AML-193 (cell line): ENCODE measurements at regions not wholly inside any gene's neighbourhood (a gene's known extent, or its start where the extent isn't known, plus 50 kb on each side); places are given as distances from the start of the nearest gene placed in this dataset.

ENCODE experiments used
- DNase-seq, 2 experiments: peaks; one replicate each; lab custom pipeline; 2025; lab: John Stamatoyannopoulos, UW

DNA sequence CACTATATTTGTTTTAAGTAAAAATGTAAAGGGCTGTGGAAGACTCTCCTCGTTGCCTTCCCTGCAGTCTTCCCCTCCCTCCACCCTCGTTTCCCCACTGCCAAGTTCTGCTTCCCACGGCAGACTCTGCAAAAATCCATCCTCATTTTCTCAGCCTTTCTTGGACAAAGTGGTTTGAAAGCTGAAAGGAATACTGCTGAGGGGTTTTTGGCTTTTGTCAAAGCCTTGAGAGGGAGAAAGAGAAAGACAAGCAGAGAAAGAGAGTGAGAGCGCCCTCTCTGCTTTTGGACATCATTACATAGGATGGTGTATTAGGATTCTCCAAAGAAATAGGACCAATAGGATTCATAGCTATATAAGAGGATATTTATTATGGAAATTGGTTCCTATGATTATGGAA is 455.9 kb upstream of the SOX11 start:
- DNase-seq, result no peak

DNA sequence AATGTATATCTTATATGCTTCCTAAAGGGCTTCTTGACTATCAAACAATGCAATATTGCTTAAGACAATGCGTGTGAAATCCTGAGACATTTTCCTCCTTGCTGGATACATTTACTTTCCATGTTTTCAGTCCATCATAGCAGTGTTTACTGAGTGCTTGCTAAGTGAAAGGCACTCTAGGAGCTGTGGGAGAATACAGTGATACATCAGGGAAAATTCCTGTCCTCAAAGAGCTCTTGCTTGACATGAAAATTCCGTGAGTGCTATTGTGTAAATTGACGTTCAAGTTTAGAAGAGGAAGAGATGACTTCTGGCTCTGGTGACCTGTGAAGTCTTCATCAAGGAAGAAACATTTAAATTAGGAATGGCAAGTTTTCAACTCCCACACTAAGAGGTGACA is 449.4 kb upstream of the SOX11 start:
- no peak for DNase-seq

DNA sequence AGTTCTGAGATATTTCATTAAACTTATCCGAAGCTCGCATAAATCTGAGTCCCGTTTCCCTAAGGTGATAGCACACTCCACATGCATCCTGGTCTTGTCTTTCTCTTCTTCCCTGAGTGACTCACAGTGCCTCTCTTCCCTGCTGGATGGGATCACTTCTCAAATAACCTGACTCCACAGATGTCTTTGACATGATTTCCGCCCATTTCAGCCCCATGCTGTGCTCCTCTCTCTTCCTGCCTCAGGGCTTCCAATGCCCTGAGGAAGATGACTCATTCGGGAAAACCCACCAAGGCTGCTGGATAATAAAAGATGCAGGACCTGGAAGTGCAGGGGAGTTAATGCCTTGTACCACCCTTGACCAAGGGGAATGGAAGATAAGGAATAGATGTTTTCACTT is 441.7 kb upstream of the SOX11 start:
- no peak for DNase-seq

DNA sequence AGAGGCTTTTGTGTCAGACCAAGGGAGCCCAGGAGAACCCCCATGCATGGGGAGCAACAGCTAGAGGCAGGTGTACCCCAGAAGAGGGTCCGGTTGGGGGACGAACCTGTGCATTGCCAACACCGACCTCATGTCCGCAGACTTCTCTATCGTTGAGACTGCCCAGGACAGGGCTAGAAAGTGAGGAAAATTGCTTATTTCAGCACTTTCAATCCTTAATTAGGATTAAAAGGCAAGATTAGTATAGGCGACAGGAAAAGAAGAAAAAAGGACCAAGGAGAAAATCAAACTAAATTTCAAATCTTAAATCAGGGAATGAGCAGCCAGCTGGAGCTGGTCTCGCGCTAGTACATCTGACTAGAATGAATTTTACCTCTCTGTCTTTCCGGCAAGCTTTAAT is 438.9 kb upstream of the SOX11 start:
- DNase-seq, result no peak

DNA sequence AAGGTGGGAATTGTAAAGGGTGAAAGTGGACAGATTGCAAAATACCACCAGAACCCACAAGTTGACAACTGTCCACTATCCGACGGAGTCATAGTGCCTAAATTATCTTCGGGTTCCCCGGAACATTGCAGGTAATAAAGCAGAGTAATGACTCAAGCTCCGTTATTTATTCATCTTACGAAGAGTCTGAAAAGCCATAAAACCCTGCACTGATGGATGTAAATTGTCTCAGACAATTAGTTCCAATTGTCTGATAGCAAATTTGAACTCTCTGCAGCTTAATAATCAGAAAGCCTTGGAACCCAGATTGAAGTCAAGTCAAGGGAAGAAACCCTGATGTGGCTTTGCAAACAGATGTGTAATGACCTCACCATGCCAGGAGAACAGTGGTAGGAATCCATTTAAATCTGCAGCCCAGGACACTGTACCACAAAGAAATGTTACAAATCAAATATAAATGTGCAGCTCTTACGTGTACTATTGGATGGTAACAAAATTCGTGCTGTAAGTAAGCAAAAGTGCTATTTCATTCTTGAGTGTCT is 437.3 kb upstream of the SOX11 start:
- DNase-seq, result no peak

DNA sequence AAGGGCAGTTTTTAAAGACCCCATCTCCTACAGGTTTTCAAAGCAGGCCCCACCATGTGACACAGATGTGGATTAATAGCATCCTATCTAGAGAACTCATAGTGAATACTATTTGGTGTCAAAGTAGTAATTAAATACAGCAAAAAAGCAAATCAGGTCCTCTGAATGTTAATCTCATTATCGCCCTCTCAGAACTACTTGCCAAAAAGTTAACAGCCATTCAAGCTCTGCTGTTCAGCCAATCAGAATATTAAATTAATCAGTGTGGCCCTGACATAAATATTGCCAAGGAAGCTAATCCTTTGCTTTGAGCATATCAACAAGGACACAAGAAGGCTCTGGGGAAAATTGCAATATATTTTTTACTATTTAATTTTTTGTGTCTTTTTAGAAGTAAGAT is 428.9 kb upstream of the SOX11 start:
- no peak for DNase-seq

DNA sequence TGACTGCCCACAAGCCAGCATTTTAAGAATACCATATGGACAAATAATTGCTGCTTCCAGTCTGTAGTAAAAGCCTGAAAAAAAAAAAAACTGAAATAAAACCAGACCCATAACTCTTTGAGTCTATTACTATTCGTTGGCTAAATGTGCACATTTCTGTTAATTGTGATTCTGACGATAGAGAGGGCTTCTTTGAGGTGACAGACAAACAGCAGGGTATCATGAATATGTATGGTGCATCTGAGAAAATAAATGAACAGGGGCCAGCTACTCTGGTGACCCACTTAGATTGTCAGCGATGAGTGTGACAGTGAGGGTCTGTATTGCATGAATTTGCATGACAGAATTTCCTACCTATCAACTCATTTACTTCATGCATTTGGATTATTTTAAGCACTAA is 427.8 kb upstream of the SOX11 start:
- no peak for DNase-seq

DNA sequence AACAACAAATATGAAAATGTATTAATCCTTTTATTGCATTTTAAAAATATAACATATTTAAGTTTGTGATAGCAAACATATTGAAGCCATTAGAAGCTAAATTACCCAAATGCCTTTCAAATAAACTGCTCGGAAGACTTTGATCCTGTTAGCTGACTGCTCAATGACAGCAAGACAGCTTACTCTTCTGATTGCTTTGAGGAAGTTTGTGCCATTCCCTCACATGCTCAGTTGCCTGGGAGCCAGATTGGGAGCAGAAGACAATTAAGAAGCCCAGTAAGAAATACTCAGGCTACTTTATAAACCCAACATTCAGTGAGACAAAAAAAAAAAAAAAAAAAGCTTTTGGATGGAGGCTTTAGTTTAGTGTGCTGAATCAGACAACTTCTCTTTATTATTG is 407.1 kb upstream of the SOX11 start:
- no peak for DNase-seq

DNA sequence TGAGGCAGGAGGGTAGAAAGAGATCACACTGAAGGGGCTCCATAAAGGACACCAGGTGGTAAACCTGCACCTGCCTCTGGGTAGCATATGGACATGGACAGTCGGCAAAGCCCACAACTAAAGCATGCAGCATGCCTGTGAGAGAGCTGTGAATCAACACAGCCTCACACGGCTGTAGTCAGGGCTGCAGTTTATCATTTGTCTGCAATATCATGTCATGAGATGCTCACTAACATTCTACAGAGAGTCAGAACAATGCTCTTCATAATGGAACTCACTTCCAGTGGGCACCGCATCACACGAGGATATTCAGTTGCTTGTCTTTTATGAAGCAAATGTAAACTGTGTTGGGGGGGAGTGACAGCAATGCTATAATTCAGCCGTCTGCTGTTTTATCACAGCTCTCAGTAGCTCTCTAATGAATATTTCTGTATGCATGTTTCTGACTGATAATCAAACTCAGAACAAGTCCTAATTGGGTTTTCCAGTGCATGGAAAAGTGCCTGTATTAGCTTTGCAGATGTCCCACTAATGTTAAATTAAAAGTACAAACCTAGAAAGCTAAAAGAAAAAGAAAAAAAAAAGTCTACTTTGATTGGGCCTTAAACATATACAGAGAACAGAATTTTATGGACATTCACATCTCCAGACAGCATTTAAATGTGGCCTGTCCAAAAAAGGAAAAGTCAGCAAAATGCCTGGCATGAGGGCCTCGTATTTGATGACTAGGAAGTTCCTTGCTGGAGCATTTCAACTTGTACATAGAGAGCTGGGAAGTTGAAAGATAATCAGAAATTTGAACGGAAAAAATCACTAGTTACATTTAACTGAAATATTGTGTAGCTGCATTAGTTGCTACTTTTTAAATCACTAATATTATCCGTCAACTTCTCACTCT is 406.1 kb upstream of the SOX11 start:
- no peak for DNase-seq

DNA sequence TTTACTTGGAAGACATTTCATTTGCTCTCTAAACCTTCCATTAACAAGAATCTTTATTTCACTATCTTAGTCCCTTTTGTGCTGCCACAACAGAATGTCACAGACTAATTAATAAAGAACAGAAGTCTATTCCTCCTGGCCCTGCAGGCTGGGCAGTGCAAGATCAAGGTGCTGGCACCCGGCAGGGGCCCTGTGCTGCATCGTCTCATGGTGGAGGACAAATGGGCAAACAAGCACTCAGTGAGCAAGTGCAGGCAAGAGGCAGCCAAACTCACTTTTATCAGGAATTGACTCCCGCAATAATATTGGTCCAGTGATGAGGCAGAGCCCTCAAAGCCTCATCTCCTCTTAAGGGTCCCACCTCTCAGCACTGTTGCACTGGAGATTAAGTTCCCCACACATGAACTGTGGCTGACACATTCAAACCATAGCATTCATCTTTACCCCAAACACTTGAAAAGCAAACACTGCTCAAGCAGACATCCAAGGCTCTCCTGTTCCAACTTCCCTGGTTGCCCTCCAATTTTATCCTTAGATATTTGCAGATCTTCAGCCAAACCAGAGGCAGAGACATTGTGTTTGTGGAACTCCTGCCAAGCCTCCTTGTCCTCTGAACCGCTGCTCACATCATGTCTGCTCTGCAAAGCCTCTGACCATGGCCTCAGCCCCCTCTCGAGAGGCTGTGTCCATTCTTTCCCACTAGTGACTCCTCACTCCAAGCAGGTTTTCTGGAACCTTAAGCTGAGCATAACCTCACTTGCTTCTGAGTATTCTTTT is 404.4 kb upstream of the SOX11 start:
- no peak for DNase-seq

DNA sequence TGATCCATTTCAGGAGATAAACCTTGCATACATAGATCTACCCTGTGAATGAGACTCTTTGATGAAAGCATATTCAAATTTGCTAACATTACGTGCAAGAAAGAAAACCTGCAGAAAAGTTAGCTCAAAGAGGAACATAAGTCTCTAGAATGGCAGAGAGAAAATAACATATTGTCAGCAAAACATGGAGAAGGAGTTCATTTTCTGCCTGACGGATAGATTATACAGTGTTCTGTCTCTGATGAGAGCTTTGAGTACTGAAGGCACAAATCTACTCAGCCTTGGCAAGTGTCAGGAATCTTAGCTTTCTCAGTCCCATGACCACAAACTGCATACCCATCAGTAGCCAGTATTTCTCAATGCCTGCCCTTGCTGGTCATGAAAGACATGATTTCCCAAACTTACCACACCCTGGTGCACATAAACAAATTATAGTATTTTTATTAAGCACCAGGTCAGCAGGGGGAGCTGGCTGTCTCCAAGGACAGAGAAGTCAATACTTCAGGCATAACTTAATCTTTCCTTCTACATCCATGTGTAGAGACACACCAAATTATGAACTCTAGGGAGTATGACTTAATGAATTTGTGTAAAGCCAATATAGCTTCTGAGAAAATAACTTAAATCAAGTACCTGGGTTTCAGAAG is 401.2 kb upstream of the SOX11 start:
- DNase-seq, result peak in 1 of 2 experiments; percentile 3

DNA sequence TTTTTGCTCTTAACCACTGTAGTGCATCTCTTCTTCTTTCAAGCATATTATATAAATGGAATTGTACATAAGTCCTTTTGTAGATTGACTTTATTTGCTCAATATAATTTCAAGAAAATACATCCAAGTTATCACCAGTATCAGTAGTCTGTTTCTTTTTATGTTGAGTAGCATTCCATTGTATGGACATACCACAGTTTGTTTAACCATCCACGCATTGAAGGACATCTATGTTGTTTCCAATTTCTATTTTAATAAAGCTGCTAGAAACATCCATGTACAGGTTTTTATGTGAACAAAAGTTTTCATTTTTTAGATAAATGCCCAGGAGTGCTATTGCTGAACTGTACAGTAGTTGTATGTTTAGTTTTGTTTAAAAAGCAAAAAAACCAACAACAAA is 387.5 kb upstream of the SOX11 start:
- DNase-seq, result no peak

DNA sequence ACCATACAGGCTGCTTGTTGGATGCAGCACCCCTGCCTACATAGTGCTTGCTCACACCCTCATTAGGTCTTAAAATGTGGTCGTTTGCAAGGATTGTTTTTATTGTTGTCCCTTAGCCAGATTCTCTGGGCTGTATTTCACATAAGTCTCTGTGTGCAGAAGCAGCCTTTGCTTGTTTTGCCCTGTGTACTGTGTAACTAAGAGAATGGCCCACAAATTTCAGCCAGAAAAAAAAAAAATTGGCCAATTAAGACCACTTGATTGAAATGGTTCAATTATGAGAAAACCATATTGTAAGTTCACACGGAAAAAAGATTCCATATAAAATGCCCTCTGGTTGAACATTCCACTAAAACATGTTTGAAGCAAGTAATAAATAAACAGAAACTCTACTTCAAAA is 377.1 kb upstream of the SOX11 start:
- DNase-seq, result no peak

DNA sequence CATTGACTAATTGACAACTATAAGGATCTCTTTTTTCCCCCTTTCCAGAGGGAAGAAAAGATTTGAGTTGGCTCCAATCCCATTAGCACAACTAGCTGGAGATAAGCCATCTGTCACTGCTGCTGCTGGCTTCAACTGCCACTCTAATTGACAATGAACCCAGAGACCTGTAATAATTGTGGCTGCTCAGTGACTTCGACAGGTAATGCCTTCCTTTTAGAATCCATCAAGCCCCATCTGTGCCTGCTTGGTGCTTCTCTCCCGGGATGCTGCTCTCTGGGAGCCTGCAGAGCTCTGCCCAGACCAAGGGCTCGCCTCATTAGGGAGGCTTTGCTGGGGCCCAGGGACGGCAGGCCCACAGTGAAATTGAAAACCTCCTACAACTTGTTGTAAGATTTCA is 376.7 kb upstream of the SOX11 start:
- DNase-seq, result no peak

DNA sequence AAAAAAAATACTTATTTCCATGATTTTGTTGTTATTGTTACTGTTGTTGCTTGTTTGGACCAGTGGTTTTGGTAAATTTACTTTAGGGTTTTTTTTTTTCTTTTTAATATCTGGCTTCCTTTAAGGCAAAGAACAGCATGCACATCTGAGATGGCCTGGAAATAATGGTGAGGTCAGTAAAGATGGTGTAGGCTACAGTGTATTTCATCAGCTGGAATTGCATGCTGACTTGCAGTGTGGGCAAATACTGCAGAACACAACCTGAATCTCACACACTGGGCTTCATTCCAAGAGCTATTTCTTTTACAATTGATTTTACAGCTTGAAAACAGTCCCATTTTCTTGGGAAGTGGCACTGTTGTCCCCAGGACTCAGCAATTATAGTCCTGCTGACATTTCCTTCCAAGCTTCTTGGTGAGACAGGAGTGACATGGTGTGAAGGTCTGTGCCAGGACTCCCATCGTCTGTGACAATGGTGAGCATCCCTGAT is 376.1 kb upstream of the SOX11 start:
- DNase-seq, result no peak

DNA sequence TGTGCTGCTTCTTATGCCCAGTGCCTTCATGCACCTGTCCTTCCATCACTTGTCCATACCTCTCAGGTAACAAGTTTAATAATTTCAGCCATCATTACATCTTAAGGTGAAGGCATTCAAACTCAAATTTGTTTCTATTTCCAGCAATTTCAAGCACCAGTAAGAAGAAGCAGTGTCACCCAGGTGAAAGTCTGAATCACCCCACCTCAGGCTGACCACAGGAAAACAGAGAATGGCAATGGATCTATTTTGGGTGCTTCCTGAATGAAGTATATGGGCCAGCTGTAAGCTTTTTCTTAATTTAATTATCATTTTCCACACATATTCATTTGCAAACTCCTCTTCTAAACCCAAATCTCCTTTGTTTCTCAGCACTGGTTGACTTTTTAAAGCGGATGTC is 372.7 kb upstream of the SOX11 start:
- DNase-seq, result no peak

DNA sequence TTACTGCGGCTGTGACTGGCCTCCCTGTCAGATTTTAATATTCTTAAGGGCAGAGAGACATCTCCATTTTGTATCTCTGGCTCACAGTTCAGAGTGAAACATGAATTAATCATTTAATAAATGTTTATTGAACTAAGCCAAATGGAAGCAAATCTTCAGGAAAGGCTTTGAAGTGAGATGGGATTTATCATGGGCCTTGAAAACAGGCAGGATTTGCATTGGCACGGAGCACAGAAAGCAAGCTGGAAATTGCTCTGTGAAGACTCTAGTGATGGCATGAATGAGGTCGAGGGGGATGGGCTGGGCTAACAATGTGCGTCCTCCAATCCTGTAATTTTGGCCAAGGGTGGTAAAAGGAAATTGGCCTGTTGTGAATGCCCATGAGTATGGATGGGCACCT is 369.8 kb upstream of the SOX11 start:
- DNase-seq, result no peak

DNA sequence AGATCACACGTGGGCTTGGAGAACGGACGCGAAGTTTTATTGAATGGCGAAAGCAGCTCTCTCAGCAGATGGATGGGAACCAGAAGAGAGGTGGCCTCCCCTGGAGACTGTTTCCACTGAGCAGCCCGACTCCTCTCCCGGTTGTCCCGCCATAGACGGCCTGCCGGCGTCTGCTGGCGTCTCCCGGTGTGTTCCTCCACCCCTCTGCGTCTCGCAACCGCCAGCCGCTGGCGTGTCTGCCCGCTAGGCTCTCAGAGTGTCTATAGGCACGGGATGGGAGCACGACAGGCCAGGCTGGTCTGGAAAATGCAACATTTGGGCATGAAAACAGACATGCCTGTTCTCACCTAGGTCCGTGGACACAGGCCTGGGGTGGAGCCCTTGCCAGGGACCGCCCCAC is 366.7 kb upstream of the SOX11 start:
- DNase-seq, result no peak

DNA sequence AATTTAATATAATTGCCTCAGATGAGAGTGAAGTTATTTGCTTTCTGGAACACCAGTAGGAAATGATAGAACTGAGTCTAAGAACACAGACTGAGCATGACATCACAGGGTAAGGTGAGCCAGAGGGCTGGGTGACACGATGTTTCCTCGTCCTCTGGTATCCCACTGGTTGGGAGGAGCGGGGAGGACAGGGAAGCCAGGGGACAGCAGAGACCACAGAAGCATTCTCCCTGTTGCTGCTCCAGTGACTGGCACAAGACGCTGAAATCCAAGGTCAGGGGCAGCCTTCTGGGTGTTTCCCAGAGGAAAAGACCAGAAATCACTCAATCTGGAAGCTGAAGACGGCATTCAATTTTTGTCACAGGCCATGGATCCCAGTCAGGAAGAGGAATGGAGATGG is 363.4 kb upstream of the SOX11 start:
- DNase-seq, result no peak

DNA sequence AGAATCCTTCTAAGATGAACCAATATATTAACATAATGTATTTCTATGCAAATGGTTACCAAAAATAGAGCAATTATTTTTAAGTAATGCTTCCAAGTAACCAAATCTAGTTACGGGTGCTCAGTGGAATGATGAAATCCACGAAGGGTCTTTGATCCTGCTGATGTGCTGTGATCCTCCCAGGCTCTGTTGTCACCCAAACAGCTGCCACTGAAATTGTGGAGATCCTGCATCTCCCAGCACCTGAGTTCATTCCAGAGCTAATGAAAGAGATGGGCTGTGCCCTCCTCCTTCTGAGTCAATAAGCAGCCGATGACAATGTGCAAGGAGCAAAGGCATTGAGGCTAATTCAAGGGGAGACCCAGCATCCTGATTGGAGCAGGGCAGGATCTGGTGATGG is 362.4 kb upstream of the SOX11 start:
- DNase-seq, result no peak

DNA sequence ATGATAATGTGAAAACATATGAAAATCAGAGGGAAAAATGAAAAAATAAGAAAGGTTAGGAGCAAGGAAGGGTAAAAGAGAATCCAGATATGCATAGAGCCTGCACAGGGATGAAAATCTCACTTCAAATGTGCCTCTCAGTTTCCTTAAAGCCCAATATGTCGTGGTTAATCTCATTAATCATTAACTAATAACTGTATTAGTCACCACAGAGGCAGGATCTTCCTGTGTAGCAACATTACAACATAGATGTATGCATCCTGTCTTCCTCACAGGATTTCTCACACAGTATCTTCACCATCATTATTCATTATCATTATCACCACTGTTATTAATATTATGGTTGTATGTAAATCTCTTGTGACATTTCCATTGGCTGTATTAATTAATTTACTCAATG is 361.2 kb upstream of the SOX11 start:
- DNase-seq, result no peak

DNA sequence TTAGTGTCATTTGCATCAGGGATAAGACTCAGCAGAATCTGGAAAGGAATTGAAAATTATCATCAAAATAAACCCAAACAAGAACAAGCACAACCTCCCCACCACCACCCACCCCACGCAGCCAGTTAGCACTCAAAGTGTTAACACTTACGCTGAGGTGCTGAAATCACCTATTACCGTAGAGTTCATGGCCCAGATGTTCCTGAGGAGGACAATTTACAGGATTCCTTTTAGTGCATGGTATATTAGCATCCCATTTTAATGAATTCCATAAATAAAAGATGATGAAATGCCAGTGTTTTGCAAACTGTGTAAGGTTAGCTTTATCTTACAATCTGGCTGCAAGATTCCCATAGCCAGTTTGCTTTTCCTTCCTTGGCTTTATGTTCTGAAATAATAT is 359.3 kb upstream of the SOX11 start:
- no peak for DNase-seq

DNA sequence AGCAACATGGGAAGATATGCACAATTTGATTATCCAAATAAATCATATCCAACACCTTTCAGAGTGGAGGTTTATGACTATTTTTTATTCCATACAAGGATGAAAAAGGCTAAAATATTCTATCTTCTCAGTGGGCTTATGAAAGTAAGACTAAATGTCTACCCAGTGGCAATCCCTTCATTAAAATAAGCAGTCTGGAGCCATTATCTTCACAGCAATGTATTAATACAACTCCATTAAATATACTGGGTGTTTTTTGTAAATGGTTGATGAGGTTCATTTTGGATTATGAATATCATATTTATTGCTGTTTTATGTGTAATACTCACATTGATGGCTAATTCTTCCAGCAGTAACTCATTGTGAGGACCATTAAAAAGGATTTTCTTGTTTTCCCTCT is 352.7 kb upstream of the SOX11 start:
- no peak for DNase-seq
